GM12878 (cell line): ENCODE measurements at regions not wholly inside any gene's neighbourhood (a gene's known extent, or its start where the extent isn't known, plus 50 kb on each side); places are given as distances from the start of the nearest gene placed in this dataset.

ENCODE experiments used
- ATAC-seq: fragments of 200-7000 bp; cut with Tn5 transposase; 3 replicates; pipeline ENCODE4 v1.9.1; 2020; ENCODE audit warnings: mild to moderate bottlenecking, moderate library complexity
- BruUV-seq: library from RNA; stranded (reverse); fragments of 400-500 nt; replicated peaks from 2 replicates; lab custom pipeline; 2021; lab: Mats Ljungman, UMichigan
- CTCF ChIA-PET: fragments of 300-600 bp; sonication (Branson Sonifier 250); formaldehyde crosslinking; extraction: SDS; loops from one replicate; lab custom pipeline; 2021; ENCODE audit warnings: inconsistent platforms; lab: Yijun Ruan, JAX
- POLR2A ChIA-PET: fragments of 350-600 bp; formaldehyde crosslinking; extraction: SDS; loops from one replicate; lab custom pipeline; 2021; ENCODE audit warnings: inconsistent platforms; lab: Charles Lee
- RAD21 ChIA-PET: fragments of 300-600 bp; sonication (Branson Sonifier 250); formaldehyde crosslinking; loops from one replicate; lab custom pipeline; 2023; ENCODE audit warnings: antibody characterized with exemption; ENCODE audit not compliant: unreplicated experiment; lab: Charles Lee
- SMC1A ChIA-PET: fragments of 300-600 bp; sonication (Branson Sonifier 250); formaldehyde crosslinking; loops from one replicate; lab custom pipeline; 2023; ENCODE audit not compliant: unreplicated experiment, uncharacterized antibody; lab: Charles Lee
- DNase-seq: peaks from one replicate; pipeline ENCODE4 v3.0.0-alpha.2; 2011; ENCODE audit warnings: low read depth, low spot score
- FAIRE-seq: peaks from 3 replicates; lab custom pipeline; 2011; peaks lifted over from hg19 to GRCh38; lab: Jason Lieb, UNC
- H2AFZ ChIP-seq: 2 replicates; pipeline ENCODE4 v1.6.0; 2011; ENCODE audit warnings: low read depth, low read length, control low read depth; ENCODE audit not compliant: control insufficient read depth
- H3K27ac ChIP-seq: 2 replicates; pipeline ENCODE4 v1.5.1; 2011; ENCODE audit warnings: control low read depth; ENCODE audit not compliant: control insufficient read depth, insufficient read depth
- H3K27me3 ChIP-seq, 2 experiments: replicated peaks in 1 of 2; 2 replicates each; pipeline versions ENCODE4 v1.6.0 to v1.6.1; 2011; ENCODE audit warnings: low read length in 1 of 2; ENCODE audit not compliant: control insufficient read depth in 2 of 2, insufficient read depth in 2 of 2
- H3K36me3 ChIP-seq, 2 experiments: 2 replicates each; pipeline ENCODE4 v1.5.1; 2011; ENCODE audit warnings: low read length in 1 of 2; ENCODE audit not compliant: control insufficient read depth in 2 of 2, insufficient read depth in 2 of 2
- H3K4me1 ChIP-seq: 2 replicates; pipeline ENCODE4 v1.6.1; 2011; ENCODE audit warnings: mild to moderate bottlenecking, low read length, moderate library complexity, mixed read lengths; ENCODE audit not compliant: control insufficient read depth, insufficient read depth
- H3K4me2 ChIP-seq: 2 replicates; pipeline ENCODE4 v1.6.0; 2011; ENCODE audit warnings: control low read depth; ENCODE audit not compliant: control insufficient read depth, insufficient read depth
- H3K4me3 ChIP-seq: fragments of 200-600 bp; sonication (generic); 2 replicates; pipeline ENCODE4 v1.5.1; 2016
- H3K79me2 ChIP-seq: 2 replicates; pipeline ENCODE4 v1.6.0; 2011; ENCODE audit warnings: low read length; ENCODE audit not compliant: control insufficient read depth, insufficient read depth
- H3K9ac ChIP-seq: 2 replicates; pipeline ENCODE4 v1.8.0; 2011; ENCODE audit warnings: low read length, control low read depth, mixed read lengths; ENCODE audit not compliant: control insufficient read depth, insufficient read depth
- H3K9me3 ChIP-seq: replicated peaks from 3 replicates; pipeline ENCODE4 v1.5.1; 2011; ENCODE audit warnings: mild to moderate bottlenecking, low read length; ENCODE audit not compliant: control insufficient read depth, insufficient read depth
- H4K20me1 ChIP-seq: 2 replicates; pipeline ENCODE4 v1.6.0; 2011; ENCODE audit not compliant: control insufficient read depth, insufficient read depth
- E4F1 ChIP-seq: fragments of 450-650 bp; IDR thresholded peaks from 2 replicates; pipeline ENCODE4 v1.6.1; 2018; ENCODE audit warnings: borderline replicate concordance, mild to moderate bottlenecking; ENCODE audit not compliant: partially characterized antibody
- IKZF1 ChIP-seq: fragments of 450-650 bp; conservative IDR thresholded peaks from 2 replicates; pipeline ENCODE4 v1.6.1; 2017; ENCODE audit warnings: antibody characterized with exemption, mild to moderate bottlenecking
- MTA3 ChIP-seq: IDR thresholded peaks from 2 replicates; pipeline ENCODE4 v1.6.1; 2012; ENCODE audit warnings: low read length, inconsistent platforms, borderline replicate concordance
- MXI1 ChIP-seq: fragments of 150-350 bp; IDR thresholded peaks from 2 replicates; pipeline ENCODE4 v1.6.1; 2011; ENCODE audit warnings: low read depth, mild to moderate bottlenecking, inconsistent platforms, low read length, improper control_type of control experiment
- NFYB ChIP-seq: IDR thresholded peaks from 2 replicates; pipeline ENCODE4 v1.6.1; 2011; ENCODE audit warnings: low read depth, mild to moderate bottlenecking, low read length, improper control_type of control experiment, moderate library complexity; ENCODE audit not compliant: insufficient read depth
- NR2C2 ChIP-seq: IDR thresholded peaks from 2 replicates; pipeline ENCODE4 v1.6.1; 2011; ENCODE audit warnings: borderline replicate concordance, low read depth; ENCODE audit not compliant: control insufficient read depth, insufficient read length
- RAD21 ChIP-seq: IDR thresholded peaks from 2 replicates; pipeline ENCODE4 v1.6.1; 2011; ENCODE audit warnings: mild to moderate bottlenecking, low read depth, low read length, moderate library complexity; ENCODE audit not compliant: insufficient read depth
- TAF1 ChIP-seq: IDR thresholded peaks from 2 replicates; pipeline ENCODE4 v1.6.1; 2011; ENCODE audit warnings: mild to moderate bottlenecking, low read depth, low read length, borderline replicate concordance
- YBX1 ChIP-seq: fragments of 450-650 bp; IDR thresholded peaks from 2 replicates; pipeline ENCODE4 v1.6.1; 2016; ENCODE audit warnings: antibody characterized with exemption
- ZBTB40 ChIP-seq: fragments of 450-650 bp; IDR thresholded peaks from 2 replicates; pipeline ENCODE4 v1.6.1; 2016; ENCODE audit warnings: mild to moderate bottlenecking, moderate library complexity, borderline replicate concordance
- ZSCAN29 ChIP-seq: fragments of 450-650 bp; IDR thresholded peaks from 2 replicates; pipeline ENCODE4 v1.6.1; 2017; ENCODE audit warnings: mild to moderate bottlenecking, moderate library complexity
- ZZZ3 ChIP-seq: IDR thresholded peaks from 2 replicates; pipeline ENCODE4 v1.6.1; 2011; ENCODE audit warnings: low read depth; ENCODE audit not compliant: control insufficient read depth, insufficient read length
- WGBS: methylation state at CpG from one replicate; pipeline ENCODE4 v1.1.6; 2016; ENCODE audit warnings: low lambda C conversion rate; ENCODE audit not compliant: insufficient replicate concordance, insufficient coverage; ENCODE audit errors: missing lambda C conversion rate; 5-methylcytosine and 5-hydroxymethylcytosine counted together
- in situ Hi-C: fragments of 300-500 bp; cut with MboI; formaldehyde crosslinking; loops from 9 replicates; pipeline ENCODE4 v1.14.3; 2018; ENCODE audit warnings: mixed read lengths
- intact Hi-C: fragments of 100-400 bp; cut with micrococcal nuclease; formaldehyde crosslinking; loops from one replicate; pipeline ENCODE4 v1.14.2; 2022; ENCODE audit not compliant: unreplicated experiment
- TF ChIP-seq, protein P1 (sequence below): IDR thresholded peaks from 2 replicates; pipeline ENCODE4 v1.6.1; 2012; ENCODE audit warnings: low read depth, low read length, improper control_type of control experiment

- TF ChIP-seq E4F1: no peak
- TF ChIP-seq YBX1: no peak
Observed at GRCh38 chr21:35145626-35146233, 96.6 kb upstream of the RUNX1 start (continued).

DNA sequence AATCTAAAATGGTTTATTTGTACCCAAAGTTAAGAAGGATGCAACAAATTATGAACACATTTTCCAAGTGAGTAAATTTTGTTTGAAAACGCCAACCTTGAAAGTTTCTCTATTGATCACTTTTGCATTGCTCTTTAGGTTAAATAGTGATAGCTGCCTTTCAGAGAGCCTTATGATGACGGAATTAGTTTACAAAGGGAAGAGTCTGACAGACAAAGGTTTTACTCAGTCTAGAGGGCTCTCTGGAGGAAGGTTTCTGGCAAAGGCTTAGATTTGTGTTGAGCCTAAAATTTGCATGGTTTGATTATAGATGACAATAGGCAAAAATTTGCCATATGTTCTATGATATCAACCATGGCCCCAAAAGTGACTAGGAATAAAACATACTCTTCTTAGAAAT, 95.9 kb upstream of the RUNX1 start:
- no peak overlapping the region for H3K4me2 ChIP-seq
- no peak for DNase-seq
- TF ChIP-seq NR2C2 (no peak), MTA3 (no peak), IKZF1 (no peak), RAD21 (no peak), ZBTB40 (no peak), TAF1 (no peak), ZZZ3 (no peak), NFYB (no peak), MXI1 (no peak), ZSCAN29 (no peak)
- TF ChIP-seq, protein P1, sequence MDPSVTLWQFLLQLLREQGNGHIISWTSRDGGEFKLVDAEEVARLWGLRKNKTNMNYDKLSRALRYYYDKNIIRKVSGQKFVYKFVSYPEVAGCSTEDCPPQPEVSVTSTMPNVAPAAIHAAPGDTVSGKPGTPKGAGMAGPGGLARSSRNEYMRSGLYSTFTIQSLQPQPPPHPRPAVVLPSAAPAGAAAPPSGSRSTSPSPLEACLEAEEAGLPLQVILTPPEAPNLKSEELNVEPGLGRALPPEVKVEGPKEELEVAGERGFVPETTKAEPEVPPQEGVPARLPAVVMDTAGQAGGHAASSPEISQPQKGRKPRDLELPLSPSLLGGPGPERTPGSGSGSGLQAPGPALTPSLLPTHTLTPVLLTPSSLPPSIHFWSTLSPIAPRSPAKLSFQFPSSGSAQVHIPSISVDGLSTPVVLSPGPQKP: no peak
- TF ChIP-seq, all 136 proteins: peak for 0
- H3K27me3 ChIP-seq: no peaks in the 10 kb centered on the region; a peak in 1 of 4 replicates
- no peak overlapping the region for H2AFZ ChIP-seq
- no TSS peak for BruUV-seq
- no peak overlapping the region for H3K4me3 ChIP-seq
- ChIA-PET RAD21 (no interaction called here), CTCF (no interaction called here), SMC1A (no interaction called here), POLR2A (no interaction called here)
- no peaks in the 10 kb centered on the region for H3K79me2 ChIP-seq
- ATAC-seq (no peak), FAIRE-seq (no peak)
- 0% methylated on average over 2 of the region's 2 CpGs for WGBS
- intact Hi-C loops: no loop called here
- no peaks in the 10 kb centered on the region for H3K4me1 ChIP-seq
- H3K27ac ChIP-seq: no peak overlapping the region
- no peaks in the 10 kb centered on the region for H4K20me1 ChIP-seq
- no peak overlapping the region for H3K9ac ChIP-seq
- no peaks in the 10 kb centered on the region for H3K9me3 ChIP-seq
- no peaks in the 10 kb centered on the region for H3K36me3 ChIP-seq
- in situ Hi-C loops: no loop called here
